Suprapubic skin (tissue), 2 donors: ENCODE measurements at regions not wholly inside any gene's neighbourhood (a gene's known extent, or its start where the extent isn't known, plus 50 kb on each side); places are given as distances from the start of the nearest gene placed in this dataset.

Source experiments
- EP300 ChIP-seq: sonication (generic); formaldehyde crosslinking; IDR thresholded peaks from one replicate; pipeline ENCODE4 v1.6.1; 2017; ENCODE audit warnings: antibody characterized with exemption
- POLR2A ChIP-seq, 2 donors: fragments of 450-650 bp; IDR thresholded peaks; one replicate each; pipeline ENCODE4 v1.6.1; 2017; ENCODE audit warnings: antibody characterized with exemption in 2 of 2, mild to moderate bottlenecking in 2 of 2, moderate library complexity in 2 of 2

DNA sequence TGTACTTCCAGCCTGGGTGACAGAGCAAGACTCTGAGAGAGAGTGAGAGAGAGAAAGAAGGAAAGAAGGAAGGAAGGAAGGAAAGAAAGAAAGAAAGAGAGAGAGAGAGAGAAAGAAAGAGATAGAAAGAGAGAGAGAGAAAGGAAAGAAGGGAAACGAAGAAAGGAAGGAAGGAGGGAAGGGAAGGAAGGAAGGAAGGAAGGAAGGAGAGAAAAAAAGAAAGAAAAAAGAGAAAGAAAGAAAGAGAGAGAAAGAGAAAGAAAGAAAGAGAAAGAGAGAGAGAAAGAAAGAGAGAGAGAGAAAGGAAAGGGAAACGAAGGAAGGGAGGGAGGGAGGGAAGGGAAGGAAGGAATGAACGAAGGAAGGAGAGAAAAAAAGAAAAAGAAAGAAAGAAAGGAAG lies 238.6 kb downstream of the ASMT start:
- TF ChIP-seq POLR2A (IDR thresholded peaks at IDR 0.05) (no peak), EP300 (no peak)
